ENCODE measurements at regions not wholly inside any gene's neighbourhood (a gene's known extent, or its start where the extent isn't known, plus 50 kb on each side); places are given as distances from the start of the nearest gene placed in this dataset.

GRCh38 chr3:168524129-168524528 lies 428.4 kb upstream of the GOLIM4 start:
- in situ Hi-C loops (cut with MboI; ENCODE audit: low sequenced_read_pairs) = no loop called here
- no peak overlapping the region for H2AK9ac ChIP-seq (replicated peaks; ENCODE audit: low read depth, low read length, poor library complexity)
- H3K4me3 ChIP-seq (ENCODE audit: insufficient read depth, low read depth, low read length) = no peak overlapping the region
- H2BK5ac ChIP-seq (ENCODE audit: low read depth, low read length, poor library complexity, severe bottlenecking) = no peak overlapping the region
- no peak overlapping the region for H2AK5ac ChIP-seq (ENCODE audit: low read depth, low read length)
- no peaks in the 10 kb centered on the region for H3K9me1 ChIP-seq (ENCODE audit: insufficient read depth, low read length)
- no peaks in the 10 kb centered on the region for H3K27me3 ChIP-seq (ENCODE audit: control insufficient read depth, insufficient read depth, low read length)
- no peaks in the 10 kb centered on the region for H4K20me1 ChIP-seq (ENCODE audit: insufficient read depth, low read length)
- no CpG with 5 or more reads among the region's 1 CpG for WGBS, 2 experiments (ENCODE audit: extremely low coverage in 2 of 2, insufficient read length in 1 of 2)
- no peak overlapping the region for H4K8ac ChIP-seq (ENCODE audit: low read depth in 2 of 2, low read length in 2 of 2)
- H4K5ac ChIP-seq (ENCODE audit: low read depth, low read length) = no peak overlapping the region
- no peaks in the 10 kb centered on the region for H3K4me1 ChIP-seq (ENCODE audit: control insufficient read depth, insufficient read depth, low read length)
- ChIA-PET POLR2A (ENCODE audit: unreplicated experiment) (no interaction called here), CTCF (no interaction called here)
- H3K79me1 ChIP-seq (ENCODE audit: low read depth in 1 of 2, low read length in 2 of 2) = no peaks in the 10 kb centered on the region
- H2BK120ac ChIP-seq (ENCODE audit: low read depth, low read length) = no peak overlapping the region
- H4K91ac ChIP-seq (ENCODE audit: insufficient read depth, low read depth, low read length) = no peak overlapping the region
- H3K27ac ChIP-seq (ENCODE audit: insufficient read depth, low read length) = no peak overlapping the region
- no peak overlapping the region for H3K14ac ChIP-seq (replicated peaks; ENCODE audit: low read depth, low read length)
- H3K56ac ChIP-seq (ENCODE audit: extremely low read depth, insufficient read depth, low read length) = no peak overlapping the region
- dilution Hi-C loops (cut with HindIII; ENCODE audit: low sequenced_read_pairs, unreplicated experiment) = no loop called here
- ATAC-seq (ENCODE audit: low read depth) (no peak), DNase-seq (no peak)
- H3K23ac ChIP-seq (ENCODE audit: low read depth, low read length) = no peak overlapping the region
- no peaks in the 10 kb centered on the region for H3K9me3 ChIP-seq (ENCODE audit: control insufficient read depth, insufficient read depth, low read length)
- H2AFZ ChIP-seq (replicated peaks; ENCODE audit: low read length, poor library complexity) = no peak overlapping the region
- H3K36me3 ChIP-seq (ENCODE audit: control insufficient read depth, insufficient read depth, low read length) = no peaks in the 10 kb centered on the region
- no TSS peak for BruUV-seq (replicated peaks)
- H3K18ac ChIP-seq (ENCODE audit: low read depth, low read length) = no peak overlapping the region
- intact Hi-C loops (cut with micrococcal nuclease) = no loop called here
- no peak overlapping the region for H2BK20ac ChIP-seq (ENCODE audit: low read depth, low read length)
- H3K9ac ChIP-seq (ENCODE audit: low read depth, low read length) = no peak overlapping the region
- no peak overlapping the region for H3K4me2 ChIP-seq (ENCODE audit: low read depth, low read length)
- no peak overlapping the region for H2BK15ac ChIP-seq (ENCODE audit: low read depth, low read length)
- no peak overlapping the region for H3K4ac ChIP-seq (ENCODE audit: low read depth, low read length)
- TF ChIP-seq RCOR1 (IDR thresholded peaks at IDR 0.05; ENCODE audit: insufficient replicate concordance, low read length) = no peak
- no peak for TF ChIP-seq ELK1 (IDR thresholded peaks at IDR 0.05; ENCODE audit: borderline replicate concordance, low read depth, low read length)
- TF ChIP-seq CHD1 (IDR thresholded peaks at IDR 0.05; ENCODE audit: low read depth, low read length) = no peak
- no peak for TF ChIP-seq CTCF (conservative IDR thresholded peaks at IDR 0.05; ENCODE audit: low read depth, low read length)
- TF ChIP-seq POLR2A (IDR thresholded peaks at IDR 0.05; ENCODE audit: low read depth, low read length) = no peak
- TF ChIP-seq BHLHE40 (IDR thresholded peaks at IDR 0.05; ENCODE audit: low read depth, low read length) = no peak
- TF ChIP-seq NFE2L2 (IDR thresholded peaks at IDR 0.05; ENCODE audit: low read depth, low read length) = no peak
- no peak for TF ChIP-seq RAD21 (IDR thresholded peaks at IDR 0.05; ENCODE audit: low read length)
- no peak for TF ChIP-seq MAZ (IDR thresholded peaks at IDR 0.05; ENCODE audit: borderline replicate concordance, low read depth, low read length)
- TF ChIP-seq FOS (IDR thresholded peaks at IDR 0.05; ENCODE audit: low read depth, low read length) = no peak
- no peak for TF ChIP-seq SMC3 (IDR thresholded peaks at IDR 0.05; ENCODE audit: low read depth, low read length)
- no peak for TF ChIP-seq MXI1 (IDR thresholded peaks at IDR 0.05; ENCODE audit: borderline replicate concordance, low read depth, low read length)
- no peak for TF ChIP-seq RFX5 (IDR thresholded peaks at IDR 0.05; ENCODE audit: low read depth, low read length)
- no peak for TF ChIP-seq CEBPB (IDR thresholded peaks at IDR 0.05; ENCODE audit: low read depth, low read length)
- TF ChIP-seq MAFK (IDR thresholded peaks at IDR 0.05; ENCODE audit: low read depth, low read length) = no peak
- no peak for TF ChIP-seq USF2 (IDR thresholded peaks at IDR 0.05; ENCODE audit: low read depth, low read length)
